ENCODE measurements at regions not wholly inside any gene's neighbourhood (a gene's known extent, or its start where the extent isn't known, plus 50 kb on each side); places are given as distances from the start of the nearest gene placed in this dataset.

DNA sequence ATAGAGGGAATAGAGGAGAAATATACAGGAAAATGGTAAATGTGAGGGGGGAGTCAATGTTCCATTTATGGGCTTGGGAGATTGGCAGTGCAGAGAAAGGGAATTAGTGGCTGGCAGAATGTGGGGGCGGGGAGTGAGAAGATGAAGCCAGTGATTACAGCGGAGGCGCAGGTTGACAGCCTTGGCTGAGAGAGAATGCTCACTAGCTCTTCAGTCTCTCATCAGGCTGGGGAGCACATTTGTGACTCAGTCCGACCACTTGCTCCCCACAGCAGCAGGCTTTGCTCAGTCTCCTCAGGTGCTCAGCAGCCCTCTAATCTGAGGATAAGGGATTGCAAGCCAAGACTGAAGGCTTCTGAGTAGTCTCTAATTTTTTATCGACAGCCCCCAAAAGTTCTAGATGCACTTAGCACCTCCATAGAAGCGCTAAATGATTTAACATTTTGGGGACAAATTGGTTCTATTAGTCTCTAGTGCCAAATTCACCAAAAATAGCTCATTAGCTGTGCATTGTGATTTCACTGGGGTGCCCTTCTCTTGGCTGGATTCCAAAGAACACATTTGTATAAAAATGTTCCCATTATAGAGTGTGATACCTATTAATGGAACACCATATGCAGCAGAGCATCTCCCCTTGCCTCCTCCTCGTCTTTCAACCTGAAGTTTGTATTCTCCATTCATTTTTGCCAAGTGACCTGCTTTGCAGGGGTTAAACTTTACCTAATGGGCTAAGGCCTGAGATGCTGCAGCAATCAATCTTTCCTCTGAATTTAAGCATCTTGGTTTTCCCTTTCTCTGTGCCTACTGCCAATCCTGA is 191.8 kb downstream of the ZNF326 start:
- DNase-seq (no peak), ATAC-seq (ENCODE audit: low FRiP score) (no peak)
- WGBS, 2 donors, result 76 to 79% methylated on average over 7 of the region's 7 CpGs
- Histone ChIP-seq H3K4me3 (ENCODE audit: low read length in 2 of 2) (no peak overlapping the region), H3K27ac (ENCODE audit: low read depth in 1 of 2, low read length in 2 of 2) (no peak overlapping the region), H3K4me1 (ENCODE audit: control insufficient read depth in 1 of 2, insufficient read depth in 2 of 2, low read length in 2 of 2) (no peaks in the 10 kb centered on the region), H3K9me3 (ENCODE audit: control insufficient read depth, low read length) (peaks cover 1% of the 10 kb centered on the region), H3K27me3 (ENCODE audit: control insufficient read depth in 1 of 2, insufficient read depth in 2 of 2, low read length in 1 of 2) (no peaks in the 10 kb centered on the region), H3K36me3 (ENCODE audit: control insufficient read depth in 1 of 2, insufficient read depth in 2 of 2, low read length in 1 of 2) (no peaks in the 10 kb centered on the region)
- intact Hi-C loops (cut with DNase I), result no loop called here

GRCh38 chr1:90176530-90176929 is 181.6 kb downstream of the ZNF326 start:
- DNase-seq, result no peak
- no peaks in the 10 kb centered on the region for H3K9me3 ChIP-seq (ENCODE audit: control insufficient read depth, low read length)
- H3K36me3 ChIP-seq (ENCODE audit: control insufficient read depth in 1 of 2, insufficient read depth in 2 of 2, low read length in 1 of 2), result no peaks in the 10 kb centered on the region
- H3K27ac ChIP-seq (ENCODE audit: low read depth in 1 of 2, low read length in 2 of 2), result no peak overlapping the region
- no peak overlapping the region for H3K4me3 ChIP-seq (ENCODE audit: low read length in 2 of 2)
- intact Hi-C loops (cut with DNase I), result no loop called here
- no peaks in the 10 kb centered on the region for H3K27me3 ChIP-seq (ENCODE audit: control insufficient read depth in 1 of 2, insufficient read depth in 2 of 2, low read length in 1 of 2)
- WGBS, 2 donors, result 62 to 74% methylated on average over 2 of the region's 2 CpGs
- peaks cover 0 to 3% of the 10 kb centered on the region in 2 donors for H3K4me1 ChIP-seq (ENCODE audit: control insufficient read depth in 1 of 2, insufficient read depth in 2 of 2, low read length in 2 of 2)
- ATAC-seq (ENCODE audit: low FRiP score), result no peak

DNA sequence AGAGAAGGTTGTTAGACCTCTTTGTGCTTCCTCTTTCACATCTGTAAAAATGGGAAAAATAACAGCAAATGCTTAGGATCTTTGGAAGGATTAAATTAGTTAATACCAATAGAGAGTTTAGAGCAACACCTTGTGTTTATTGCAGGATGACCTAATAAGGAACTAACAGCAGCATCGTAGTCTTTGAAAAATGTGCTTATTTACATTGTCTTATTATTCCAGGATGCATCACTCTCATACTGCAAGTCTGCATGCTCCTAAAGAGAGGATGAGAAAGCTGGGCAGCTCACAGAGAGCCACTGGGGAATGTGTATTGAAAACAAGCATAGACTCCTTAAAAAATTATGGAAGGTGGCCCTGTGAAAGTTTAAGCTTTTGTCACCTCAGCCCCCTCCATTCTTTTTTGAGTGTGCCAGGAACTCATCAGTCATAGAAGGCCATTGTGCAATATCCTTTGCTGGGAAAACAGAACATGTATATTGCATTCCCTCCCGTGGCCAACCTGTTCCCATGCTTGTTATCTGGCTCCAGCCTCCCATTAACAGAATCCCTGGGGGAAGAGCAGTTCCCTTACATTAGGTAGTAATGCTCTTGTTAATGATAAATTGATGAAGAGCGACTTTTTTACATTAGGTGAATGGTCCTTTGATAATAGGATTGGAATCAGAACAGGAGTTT is 180.7 kb downstream of the ZNF326 start:
- Histone ChIP-seq H3K27me3 (ENCODE audit: control insufficient read depth in 1 of 2, insufficient read depth in 2 of 2, low read length in 1 of 2) (no peaks in the 10 kb centered on the region), H3K9me3 (ENCODE audit: control insufficient read depth, low read length) (no peaks in the 10 kb centered on the region), H3K27ac (ENCODE audit: low read depth in 1 of 2, low read length in 2 of 2) (no peak overlapping the region), H3K4me3 (ENCODE audit: low read length in 2 of 2) (no peak overlapping the region), H3K36me3 (ENCODE audit: control insufficient read depth in 1 of 2, insufficient read depth in 2 of 2, low read length in 1 of 2) (no peaks in the 10 kb centered on the region), H3K4me1 (ENCODE audit: control insufficient read depth in 1 of 2, insufficient read depth in 2 of 2, low read length in 2 of 2) (peaks cover 0 to 3% of the 10 kb centered on the region in 2 donors)
- ATAC-seq (ENCODE audit: low FRiP score) (no peak), DNase-seq (no peak)
- 68 to 73% methylated on average over 3 of the region's 3 CpGs for WGBS, 2 donors
- intact Hi-C loops (cut with DNase I), result no loop called here

GRCh38 chr1:90174246-90174645 is 179.3 kb downstream of the ZNF326 start:
- H3K9me3 ChIP-seq (ENCODE audit: control insufficient read depth, low read length), result no peaks in the 10 kb centered on the region
- H3K36me3 ChIP-seq (ENCODE audit: control insufficient read depth in 1 of 2, insufficient read depth in 2 of 2, low read length in 1 of 2), result no peaks in the 10 kb centered on the region
- WGBS, 2 donors, result 69 to 82% methylated on average over 1 of the region's 1 CpG
- no peak overlapping the region for H3K27ac ChIP-seq (ENCODE audit: low read depth in 1 of 2, low read length in 2 of 2)
- DNase-seq, result no peak
- ATAC-seq (ENCODE audit: low FRiP score), result no peak
- H3K27me3 ChIP-seq (ENCODE audit: control insufficient read depth in 1 of 2, insufficient read depth in 2 of 2, low read length in 1 of 2), result no peaks in the 10 kb centered on the region
- H3K4me1 ChIP-seq (ENCODE audit: control insufficient read depth in 1 of 2, insufficient read depth in 2 of 2, low read length in 2 of 2), result peaks cover 0 to 3% of the 10 kb centered on the region in 2 donors
- intact Hi-C loops (cut with DNase I), result no loop called here
- no peak overlapping the region for H3K4me3 ChIP-seq (ENCODE audit: low read length in 2 of 2)

DNA sequence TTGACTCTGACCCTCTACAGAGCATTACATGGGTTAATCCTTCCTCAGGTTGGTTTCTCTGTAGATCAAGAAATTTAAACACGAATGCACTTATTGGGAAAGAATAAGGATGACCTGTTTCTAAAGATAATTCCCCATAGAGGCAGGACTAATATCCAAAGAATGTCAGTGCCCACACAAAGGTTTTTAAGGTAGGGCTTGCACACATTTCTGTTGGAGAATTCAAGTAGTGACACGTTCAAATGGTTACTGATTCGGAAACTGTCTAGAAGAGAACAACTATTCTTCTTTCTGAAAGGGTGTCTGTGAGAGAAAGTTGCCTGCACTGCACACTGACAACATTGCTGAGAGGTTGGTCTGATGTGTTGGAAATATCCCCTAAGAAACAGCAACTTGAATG is 167.3 kb downstream of the ZNF326 start:
- Histone ChIP-seq H3K27ac (ENCODE audit: low read depth in 1 of 2, low read length in 2 of 2) (no peak overlapping the region), H3K4me3 (ENCODE audit: low read length in 2 of 2) (no peak overlapping the region), H3K4me1 (ENCODE audit: control insufficient read depth in 1 of 2, insufficient read depth in 2 of 2, low read length in 2 of 2) (no peaks in the 10 kb centered on the region), H3K9me3 (ENCODE audit: control insufficient read depth, low read length) (no peaks in the 10 kb centered on the region), H3K27me3 (ENCODE audit: control insufficient read depth in 1 of 2, insufficient read depth in 2 of 2, low read length in 1 of 2) (no peaks in the 10 kb centered on the region), H3K36me3 (ENCODE audit: control insufficient read depth in 1 of 2, insufficient read depth in 2 of 2, low read length in 1 of 2) (no peaks in the 10 kb centered on the region)
- DNase-seq, result no peak
- WGBS, 2 donors, result 85 to 89% methylated on average over 3 of the region's 3 CpGs
- no peak for ATAC-seq (ENCODE audit: low FRiP score)
- intact Hi-C loops (cut with DNase I), result no loop called here

DNA sequence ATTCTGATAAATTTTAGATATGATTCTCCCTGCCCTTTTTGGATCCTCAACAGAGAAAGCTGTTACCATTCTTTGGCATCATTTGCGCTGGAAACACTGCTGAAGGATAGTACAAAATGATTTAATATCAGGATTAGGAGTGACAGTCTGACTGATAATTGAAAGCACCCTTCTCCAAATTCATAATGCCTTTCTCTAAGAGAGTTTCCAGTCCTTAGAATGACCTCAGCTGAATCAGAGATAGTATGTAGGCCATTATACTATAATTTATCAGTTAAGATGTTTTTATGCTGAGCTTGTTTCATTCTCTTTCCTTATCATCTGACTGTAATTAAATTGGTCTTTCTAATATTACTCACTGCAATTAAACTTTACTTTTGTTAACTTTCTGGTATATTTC is 166.7 kb downstream of the ZNF326 start:
- Histone ChIP-seq H3K4me1 (ENCODE audit: control insufficient read depth in 1 of 2, insufficient read depth in 2 of 2, low read length in 2 of 2) (no peaks in the 10 kb centered on the region), H3K36me3 (ENCODE audit: control insufficient read depth in 1 of 2, insufficient read depth in 2 of 2, low read length in 1 of 2) (no peaks in the 10 kb centered on the region), H3K27ac (ENCODE audit: low read depth in 1 of 2, low read length in 2 of 2) (no peak overlapping the region), H3K9me3 (ENCODE audit: control insufficient read depth, low read length) (no peaks in the 10 kb centered on the region), H3K4me3 (ENCODE audit: low read length in 2 of 2) (no peak overlapping the region), H3K27me3 (ENCODE audit: control insufficient read depth in 1 of 2, insufficient read depth in 2 of 2, low read length in 1 of 2) (no peaks in the 10 kb centered on the region)
- no peak for ATAC-seq (ENCODE audit: low FRiP score)
- DNase-seq, result no peak
- intact Hi-C loops (cut with DNase I), result no loop called here
- 91 to 93% methylated on average over 1 of the region's 1 CpG for WGBS, 2 donors

- intact Hi-C loops (cut with DNase I), result no loop called here
- Histone ChIP-seq H3K36me3 (ENCODE audit: control insufficient read depth in 1 of 2, insufficient read depth in 2 of 2, low read length in 1 of 2) (no peaks in the 10 kb centered on the region), H3K4me1 (ENCODE audit: control insufficient read depth in 1 of 2, insufficient read depth in 2 of 2, low read length in 2 of 2) (no peaks in the 10 kb centered on the region), H3K27ac (ENCODE audit: low read depth in 1 of 2, low read length in 2 of 2) (no peak overlapping the region), H3K9me3 (ENCODE audit: control insufficient read depth, low read length) (no peaks in the 10 kb centered on the region), H3K27me3 (ENCODE audit: control insufficient read depth in 1 of 2, insufficient read depth in 2 of 2, low read length in 1 of 2) (no peaks in the 10 kb centered on the region), H3K4me3 (ENCODE audit: low read length in 2 of 2) (no peak overlapping the region)
- ATAC-seq (ENCODE audit: low FRiP score), result no peak
- WGBS, 2 donors, result 89 to 100% methylated on average over 2 of the region's 2 CpGs
- no peak for DNase-seq
Measured at GRCh38 chr1:90155721-90156487, 161.0 kb downstream of the ZNF326 start.

DNA sequence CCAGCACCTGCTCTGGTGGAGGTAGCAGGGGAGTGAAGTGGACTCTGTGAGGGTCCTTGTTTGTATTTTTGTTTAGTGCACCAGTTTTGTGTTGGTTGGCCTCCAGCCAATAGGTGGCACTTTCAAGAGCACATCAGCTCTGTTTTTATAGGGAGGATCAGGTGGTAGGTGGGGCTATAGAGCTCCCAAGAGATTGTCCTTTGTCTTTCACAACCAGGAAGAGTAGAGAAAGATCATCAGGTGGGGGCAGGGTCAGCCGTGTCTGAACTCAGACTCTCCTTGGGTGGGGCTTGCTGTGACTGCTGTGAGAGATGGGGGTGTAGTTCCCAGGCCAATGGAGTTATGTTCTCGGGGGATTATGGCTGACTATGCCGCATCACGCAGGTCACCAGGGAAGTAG is 159.8 kb downstream of the ZNF326 start:
- ATAC-seq (ENCODE audit: low FRiP score), result no peak
- Histone ChIP-seq H3K27ac (ENCODE audit: low read depth in 1 of 2, low read length in 2 of 2) (no peak overlapping the region), H3K4me3 (ENCODE audit: low read length in 2 of 2) (no peak overlapping the region), H3K4me1 (ENCODE audit: control insufficient read depth in 1 of 2, insufficient read depth in 2 of 2, low read length in 2 of 2) (no peaks in the 10 kb centered on the region), H3K27me3 (ENCODE audit: control insufficient read depth in 1 of 2, insufficient read depth in 2 of 2, low read length in 1 of 2) (no peaks in the 10 kb centered on the region), H3K36me3 (ENCODE audit: control insufficient read depth in 1 of 2, insufficient read depth in 2 of 2, low read length in 1 of 2) (no peaks in the 10 kb centered on the region), H3K9me3 (ENCODE audit: control insufficient read depth, low read length) (no peaks in the 10 kb centered on the region)
- no peak for DNase-seq
- intact Hi-C loops (cut with DNase I), result no loop called here
- WGBS, 2 donors, result 81 to 90% methylated on average over 4 of the region's 4 CpGs

Data from aorta (tissue), 5 donors.